Stomach (tissue), 4 donors: ENCODE measurements at regions not wholly inside any gene's neighbourhood (a gene's known extent, or its start where the extent isn't known, plus 50 kb on each side); places are given as distances from the start of the nearest gene placed in this dataset.

Source experiments
- EP300 ChIP-seq: sonication (generic); formaldehyde crosslinking; IDR thresholded peaks from one replicate; pipeline ENCODE4 v1.6.1; 2017; ENCODE audit warnings: antibody characterized with exemption
- TF ChIP-seq, protein P1 (sequence below), 7 experiments: fragments of 450-650 bp in 4 of 7; fragments of 200-600 bp in 3 of 7; sonication (generic) in 3 of 7; IDR thresholded peaks; one replicate each; pipeline ENCODE4 v1.5.1; 2016 to 2019; ENCODE audit warnings: antibody characterized with exemption in 7 of 7, control low read depth in 2 of 7, mild to moderate bottlenecking in 1 of 7

DNA sequence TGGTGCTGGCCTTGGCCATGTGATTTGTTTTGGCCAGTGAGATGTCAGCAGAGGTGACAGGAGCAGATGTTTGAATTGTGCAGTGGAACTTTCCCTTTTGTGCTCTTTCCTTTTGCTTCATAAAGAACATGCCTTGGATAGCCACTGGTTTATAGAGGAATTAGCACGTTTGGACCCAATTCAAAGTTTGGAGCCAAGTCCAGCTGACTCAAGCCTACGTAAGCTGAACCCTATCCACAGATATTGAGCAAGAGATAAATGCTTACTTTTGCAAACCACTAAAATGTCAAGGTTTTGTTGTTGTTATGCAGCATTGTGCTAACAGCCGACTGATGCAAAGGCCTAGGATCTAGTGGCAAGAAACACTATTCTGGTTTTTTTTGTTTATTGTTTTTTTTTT is 230.9 kb upstream of the CITED2 start:
- TF ChIP-seq, protein P1, sequence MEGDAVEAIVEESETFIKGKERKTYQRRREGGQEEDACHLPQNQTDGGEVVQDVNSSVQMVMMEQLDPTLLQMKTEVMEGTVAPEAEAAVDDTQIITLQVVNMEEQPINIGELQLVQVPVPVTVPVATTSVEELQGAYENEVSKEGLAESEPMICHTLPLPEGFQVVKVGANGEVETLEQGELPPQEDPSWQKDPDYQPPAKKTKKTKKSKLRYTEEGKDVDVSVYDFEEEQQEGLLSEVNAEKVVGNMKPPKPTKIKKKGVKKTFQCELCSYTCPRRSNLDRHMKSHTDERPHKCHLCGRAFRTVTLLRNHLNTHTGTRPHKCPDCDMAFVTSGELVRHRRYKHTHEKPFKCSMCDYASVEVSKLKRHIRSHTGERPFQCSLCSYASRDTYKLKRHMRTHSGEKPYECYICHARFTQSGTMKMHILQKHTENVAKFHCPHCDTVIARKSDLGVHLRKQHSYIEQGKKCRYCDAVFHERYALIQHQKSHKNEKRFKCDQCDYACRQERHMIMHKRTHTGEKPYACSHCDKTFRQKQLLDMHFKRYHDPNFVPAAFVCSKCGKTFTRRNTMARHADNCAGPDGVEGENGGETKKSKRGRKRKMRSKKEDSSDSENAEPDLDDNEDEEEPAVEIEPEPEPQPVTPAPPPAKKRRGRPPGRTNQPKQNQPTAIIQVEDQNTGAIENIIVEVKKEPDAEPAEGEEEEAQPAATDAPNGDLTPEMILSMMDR (IDR thresholded peaks at IDR 0.05) = no peak
- no peak for TF ChIP-seq EP300
